Activated CD4-positive, alpha-beta T cell treated with anti-CD3 and anti-CD28 coated beads, Interleukin-2, amount 10 ng/mL, durations not matched to agents 7 days and 5 days (primary cell): ENCODE measurements at regions not wholly inside any gene's neighbourhood (a gene's known extent, or its start where the extent isn't known, plus 50 kb on each side); places are given as distances from the start of the nearest gene placed in this dataset.

Source experiments
- CTCF ChIA-PET: fragments of 350-600 bp; sonication (Branson Sonifier 250); formaldehyde crosslinking; loops from one replicate; lab custom pipeline; 2021; ENCODE audit warnings: antibody characterized with exemption; lab: Charles Lee
- POLR2A ChIA-PET: fragments of 350-600 bp; sonication (Branson Sonifier 250); formaldehyde crosslinking; loops from one replicate; lab custom pipeline; 2021; ENCODE audit warnings: antibody characterized with exemption; lab: Charles Lee
- DNase-seq: peaks from one replicate; pipeline ENCODE4 v3.0.0-alpha.2; 2020
- H3K27ac Mint-ChIP-seq: one replicate; pipeline ENCODE4 v1.8.0; 2021; ENCODE audit warnings: mild to moderate bottlenecking, moderate library complexity, mixed read lengths
- H3K27me3 Mint-ChIP-seq: one replicate; pipeline ENCODE4 v1.8.0; 2021; ENCODE audit warnings: mixed read lengths
- H3K36me3 Mint-ChIP-seq: one replicate; pipeline ENCODE4 v1.8.0; 2021; ENCODE audit warnings: low read depth, mixed read lengths
- H3K4me1 Mint-ChIP-seq: one replicate; pipeline ENCODE4 v1.8.0; 2021; ENCODE audit warnings: mixed read lengths
- H3K4me3 Mint-ChIP-seq: one replicate; pipeline ENCODE4 v1.8.0; 2021; ENCODE audit warnings: mild to moderate bottlenecking, moderate library complexity, mixed read lengths
- H3K9me3 Mint-ChIP-seq: one replicate; pipeline ENCODE4 v1.8.0; 2021; ENCODE audit warnings: mixed read lengths

- Mint-ChIP-seq H3K27me3 (peaks cover 16% of the 10 kb centered on the region), H3K4me1 (no peaks in the 10 kb centered on the region), H3K36me3 (no peaks in the 10 kb centered on the region), H3K9me3 (no peaks in the 10 kb centered on the region), H3K27ac (no peak overlapping the region), H3K4me3 (no peak overlapping the region)
- ChIA-PET CTCF (no interaction called here), POLR2A (no interaction called here)
- DNase-seq = no peak
Observed at GRCh38 chr12:4969405-4969804, 59.7 kb downstream of the KCNA1 start.

GRCh38 chr12:4974217-4974616 is 64.5 kb downstream of the KCNA1 start:
- Mint-ChIP-seq H3K27me3 (peaks cover 2% of the 10 kb centered on the region), H3K4me3 (no peak overlapping the region), H3K9me3 (no peaks in the 10 kb centered on the region), H3K36me3 (no peaks in the 10 kb centered on the region), H3K4me1 (no peaks in the 10 kb centered on the region), H3K27ac (no peak overlapping the region)
- DNase-seq = no peak
- POLR2A ChIA-PET = no interaction called here
- CTCF ChIA-PET = no interaction called here

GRCh38 chr12:4975574-4975973 is 65.9 kb downstream of the KCNA1 start:
- Mint-ChIP-seq H3K4me3 (no peak overlapping the region), H3K4me1 (no peaks in the 10 kb centered on the region), H3K27me3 (peaks cover 9% of the 10 kb centered on the region), H3K27ac (no peak overlapping the region), H3K9me3 (no peaks in the 10 kb centered on the region), H3K36me3 (no peaks in the 10 kb centered on the region)
- DNase-seq = no peak
- ChIA-PET POLR2A (no interaction called here), CTCF (no interaction called here)

- ChIA-PET POLR2A (no interaction called here), CTCF (no interaction called here)
- Mint-ChIP-seq H3K27me3 (peaks cover 10% of the 10 kb centered on the region), H3K4me1 (no peaks in the 10 kb centered on the region), H3K9me3 (no peaks in the 10 kb centered on the region), H3K27ac (no peak overlapping the region), H3K4me3 (no peak overlapping the region), H3K36me3 (no peaks in the 10 kb centered on the region)
- no peak for DNase-seq
Observed at GRCh38 chr12:4977102-4977501, 66.6 kb upstream of the KCNA5 start.

- H3K27me3 Mint-ChIP-seq = peaks cover 10% of the 10 kb centered on the region
- POLR2A ChIA-PET = no interaction called here
- H3K4me3 Mint-ChIP-seq = no peak overlapping the region
- CTCF ChIA-PET = interaction anchor here (0.6 kb wide), 1 partner anchor 709 kb away, joined by 3 read pairs; no protein-coding TSS in a partner anchor
- DNase-seq = no peak
- H3K27ac Mint-ChIP-seq = no peak overlapping the region
- no peaks in the 10 kb centered on the region for H3K36me3 Mint-ChIP-seq
- H3K4me1 Mint-ChIP-seq = no peaks in the 10 kb centered on the region
- H3K9me3 Mint-ChIP-seq = no peaks in the 10 kb centered on the region
Observed at GRCh38 chr12:4978737-4979136, 64.9 kb upstream of the KCNA5 start.

GRCh38 chr12:4979737-4980136 is 63.9 kb upstream of the KCNA5 start:
- Mint-ChIP-seq H3K27ac (no peak overlapping the region), H3K4me1 (no peaks in the 10 kb centered on the region), H3K27me3 (peaks cover 12% of the 10 kb centered on the region), H3K9me3 (no peaks in the 10 kb centered on the region), H3K4me3 (no peak overlapping the region), H3K36me3 (no peaks in the 10 kb centered on the region)
- POLR2A ChIA-PET = no interaction called here
- no peak for DNase-seq
- CTCF ChIA-PET = no interaction called here

- Mint-ChIP-seq H3K36me3 (no peaks in the 10 kb centered on the region), H3K27ac (no peak overlapping the region), H3K27me3 (peaks cover 14% of the 10 kb centered on the region), H3K9me3 (no peaks in the 10 kb centered on the region), H3K4me1 (no peaks in the 10 kb centered on the region), H3K4me3 (no peak overlapping the region)
- CTCF ChIA-PET = no interaction called here
- DNase-seq = no peak
- POLR2A ChIA-PET = no interaction called here
Observed at GRCh38 chr12:4984344-4984743, 59.3 kb upstream of the KCNA5 start.

GRCh38 chr12:4984971-4985370 is 58.7 kb upstream of the KCNA5 start:
- DNase-seq = no peak
- Mint-ChIP-seq H3K27ac (no peak overlapping the region), H3K4me3 (no peak overlapping the region), H3K4me1 (no peaks in the 10 kb centered on the region), H3K27me3 (peaks cover 11% of the 10 kb centered on the region), H3K36me3 (no peaks in the 10 kb centered on the region), H3K9me3 (no peaks in the 10 kb centered on the region)
- POLR2A ChIA-PET = no interaction called here
- CTCF ChIA-PET = no interaction called here

GRCh38 chr12:4985820-4986219 is 57.9 kb upstream of the KCNA5 start:
- peaks cover 9% of the 10 kb centered on the region for H3K27me3 Mint-ChIP-seq
- ChIA-PET POLR2A (no interaction called here), CTCF (no interaction called here)
- no peaks in the 10 kb centered on the region for H3K9me3 Mint-ChIP-seq
- H3K27ac Mint-ChIP-seq = no peak overlapping the region
- H3K36me3 Mint-ChIP-seq = no peaks in the 10 kb centered on the region
- no peak overlapping the region for H3K4me3 Mint-ChIP-seq
- H3K4me1 Mint-ChIP-seq = no peaks in the 10 kb centered on the region
- DNase-seq = no peak

- no peaks in the 10 kb centered on the region for H3K36me3 Mint-ChIP-seq
- H3K27ac Mint-ChIP-seq = no peak overlapping the region
- H3K9me3 Mint-ChIP-seq = no peaks in the 10 kb centered on the region
- no peaks in the 10 kb centered on the region for H3K4me1 Mint-ChIP-seq
- DNase-seq = no peak
- no peak overlapping the region for H3K4me3 Mint-ChIP-seq
- CTCF ChIA-PET = no interaction called here
- POLR2A ChIA-PET = no interaction called here
- H3K27me3 Mint-ChIP-seq = peaks cover 13% of the 10 kb centered on the region
Observed at GRCh38 chr12:4987076-4988046, 56.3 kb upstream of the KCNA5 start.

GRCh38 chr12:4991373-4991772 is 52.3 kb upstream of the KCNA5 start:
- no peaks in the 10 kb centered on the region for H3K4me1 Mint-ChIP-seq

GRCh38 chr12:4991801-4992200 is 51.9 kb upstream of the KCNA5 start:
- no peaks in the 10 kb centered on the region for H3K4me1 Mint-ChIP-seq
- H3K27ac Mint-ChIP-seq = no peak overlapping the region
- CTCF ChIA-PET = no interaction called here
- H3K36me3 Mint-ChIP-seq = no peaks in the 10 kb centered on the region
- H3K27me3 Mint-ChIP-seq = peaks cover 14% of the 10 kb centered on the region
- no peak for DNase-seq
- H3K9me3 Mint-ChIP-seq = no peaks in the 10 kb centered on the region
- no peak overlapping the region for H3K4me3 Mint-ChIP-seq
- POLR2A ChIA-PET = no interaction called here

More at GRCh38 chr12:4991373-4991772, 52.3 kb upstream of the KCNA5 start:
- ChIA-PET CTCF (no interaction called here), POLR2A (no interaction called here)
- no peak overlapping the region for H3K27ac Mint-ChIP-seq
- H3K4me3 Mint-ChIP-seq = no peak overlapping the region
- no peaks in the 10 kb centered on the region for H3K9me3 Mint-ChIP-seq
- peaks cover 14% of the 10 kb centered on the region for H3K27me3 Mint-ChIP-seq
- no peak for DNase-seq
- no peaks in the 10 kb centered on the region for H3K36me3 Mint-ChIP-seq

GRCh38 chr12:4992871-4993270 is 50.8 kb upstream of the KCNA5 start:
- no peak overlapping the region for H3K4me3 Mint-ChIP-seq

More at GRCh38 chr12:4992871-4993270, 50.8 kb upstream of the KCNA5 start:
- Mint-ChIP-seq H3K36me3 (no peaks in the 10 kb centered on the region), H3K27me3 (peaks cover 14% of the 10 kb centered on the region), H3K27ac (no peak overlapping the region), H3K4me1 (no peaks in the 10 kb centered on the region), H3K9me3 (no peaks in the 10 kb centered on the region)
- POLR2A ChIA-PET = no interaction called here
- CTCF ChIA-PET = no interaction called here
- no peak for DNase-seq
